HEK293 (cell line): ENCODE measurements at regions not wholly inside any gene's neighbourhood (a gene's known extent, or its start where the extent isn't known, plus 50 kb on each side); places are given as distances from the start of the nearest gene placed in this dataset.

Source experiments
- CTCF ChIA-PET: fragments of 350-600 bp; formaldehyde crosslinking; extraction: SDS; loops from one replicate; lab custom pipeline; 2021; ENCODE audit warnings: antibody characterized with exemption; lab: Yijun Ruan, JAX
- POLR2A ChIA-PET: fragments of 300-600 bp; formaldehyde crosslinking; extraction: SDS; loops from one replicate; lab custom pipeline; 2020; ENCODE audit warnings: antibody characterized with exemption, inconsistent platforms; lab: Yijun Ruan, JAX
- H3K27ac ChIP-seq: fragments of 200-500 bp; sonication (Bioruptor generic); 2 replicates; pipeline ENCODE4 v1.5.1; 2014; ENCODE audit warnings: low read depth, low read length, control low read depth, inconsistent platforms; ENCODE audit errors: extremely low read depth
- H3K36me3 ChIP-seq, 2 experiments: fragments of 200-500 bp in 1 of 2; sonication (Bioruptor generic) in 1 of 2; 1 replicate in 1 of 2; 2 replicates in 1 of 2; pipeline ENCODE4 v1.5.1; 2014 to 2017; ENCODE audit warnings: inconsistent platforms in 2 of 2, low read length in 2 of 2; ENCODE audit not compliant: control insufficient read depth in 2 of 2, insufficient read depth in 1 of 2
- H3K4me1 ChIP-seq: fragments of 200-500 bp; sonication (Bioruptor generic); 2 replicates; pipeline ENCODE4 v1.5.1; 2014; ENCODE audit warnings: mild to moderate bottlenecking, low read length, inconsistent platforms; ENCODE audit not compliant: control insufficient read depth, insufficient read depth
- H3K4me3 ChIP-seq: 2 replicates; pipeline ENCODE4 v1.5.1; 2011; ENCODE audit warnings: low read depth, mild to moderate bottlenecking, control low read depth, low read length, moderate library complexity
- H3K9me3 ChIP-seq: fragments of 200-500 bp; sonication (Bioruptor generic); 2 replicates; pipeline ENCODE4 v1.5.1; 2014; ENCODE audit warnings: low read depth, low read length, inconsistent platforms; ENCODE audit not compliant: control insufficient read depth, insufficient read depth
- FEZF1 ChIP-seq: fragments of 450-650 bp; formaldehyde crosslinking; IDR thresholded peaks from 2 replicates; pipeline ENCODE4 v1.5.1; 2016; ENCODE audit warnings: missing biosample characterization, missing genetic modification characterization
- KLF16 ChIP-seq: fragments of 450-650 bp; formaldehyde crosslinking; IDR thresholded peaks from 2 replicates; pipeline ENCODE4 v1.5.1; 2017; ENCODE audit warnings: missing biosample characterization, missing genetic modification characterization
- PRDM1 ChIP-seq: fragments of 450-650 bp; formaldehyde crosslinking; IDR thresholded peaks from 2 replicates; pipeline ENCODE4; 2016; ENCODE audit warnings: missing biosample characterization, missing genetic modification characterization
- REPIN1 ChIP-seq: fragments of 450-650 bp; formaldehyde crosslinking; IDR thresholded peaks from 2 replicates; pipeline ENCODE4 v1.5.1; 2017; ENCODE audit warnings: missing biosample characterization, missing genetic modification characterization, low read depth
- SALL2 ChIP-seq: fragments of 450-650 bp; formaldehyde crosslinking; IDR thresholded peaks from 2 replicates; pipeline ENCODE4 v1.5.0; 2017; ENCODE audit warnings: missing biosample characterization, mild to moderate bottlenecking, missing genetic modification characterization, borderline replicate concordance
- SP3 ChIP-seq: fragments of 450-650 bp; formaldehyde crosslinking; IDR thresholded peaks from 2 replicates; pipeline ENCODE4 v1.5.1; 2016; ENCODE audit warnings: missing biosample characterization, missing genetic modification characterization
- WT1 ChIP-seq: fragments of 450-650 bp; formaldehyde crosslinking; IDR thresholded peaks from 2 replicates; pipeline ENCODE4 v1.5.1; 2016; ENCODE audit warnings: missing biosample characterization, missing genetic modification characterization
- ZBTB48 ChIP-seq: fragments of 450-650 bp; formaldehyde crosslinking; IDR thresholded peaks from 2 replicates; pipeline ENCODE4 v1.5.1; 2016; ENCODE audit warnings: missing biosample characterization, missing genetic modification characterization
- ZFP3 ChIP-seq: fragments of 450-650 bp; formaldehyde crosslinking; IDR thresholded peaks from 2 replicates; pipeline ENCODE4 v1.5.1; 2016; ENCODE audit warnings: low read depth, missing biosample characterization, missing genetic modification characterization
- ZNF184 ChIP-seq: fragments of 450-650 bp; IDR thresholded peaks from 2 replicates; pipeline ENCODE4 v1.5.1; 2018; ENCODE audit warnings: missing biosample characterization, mild to moderate bottlenecking, missing genetic modification characterization
- ZNF221 ChIP-seq: fragments of 450-650 bp; formaldehyde crosslinking; IDR thresholded peaks from 2 replicates; pipeline ENCODE4 v1.5.1; 2017; ENCODE audit warnings: missing biosample characterization, missing genetic modification characterization, borderline replicate concordance
- ZNF248 ChIP-seq: fragments of 450-650 bp; formaldehyde crosslinking; IDR thresholded peaks from 2 replicates; pipeline ENCODE4 v1.5.1; 2017; ENCODE audit warnings: missing biosample characterization, missing genetic modification characterization
- ZNF274 ChIP-seq, 2 experiments: fragments of 200-500 bp in 1 of 2; fragments of 450-650 bp in 1 of 2; sonication (Bioruptor generic) in 1 of 2; formaldehyde crosslinking in 1 of 2; IDR thresholded peaks; 2 replicates each; pipeline versions ENCODE4 v1.5.1 to v1.6.1; 2014 to 2016; ENCODE audit warnings: borderline replicate concordance in 1 of 2, inconsistent platforms in 1 of 2, low read length in 1 of 2, missing biosample characterization in 1 of 2, missing genetic modification characterization in 1 of 2
- ZNF324 ChIP-seq: fragments of 450-650 bp; formaldehyde crosslinking; IDR thresholded peaks from 2 replicates; pipeline ENCODE4 v1.5.1; 2016; ENCODE audit warnings: missing biosample characterization, missing genetic modification characterization
- ZNF426 ChIP-seq: fragments of 450-650 bp; formaldehyde crosslinking; IDR thresholded peaks from 2 replicates; pipeline ENCODE4 v1.5.1; 2017; ENCODE audit warnings: missing biosample characterization, missing genetic modification characterization, mild to moderate bottlenecking, inconsistent platforms, moderate library complexity
- ZNF521 ChIP-seq: fragments of 450-650 bp; formaldehyde crosslinking; IDR thresholded peaks from 2 replicates; pipeline ENCODE4 v1.5.1; 2017; ENCODE audit warnings: missing biosample characterization, mild to moderate bottlenecking, missing genetic modification characterization
- ZNF530 ChIP-seq: fragments of 450-650 bp; formaldehyde crosslinking; IDR thresholded peaks from 2 replicates; pipeline ENCODE4 v1.5.1; 2016; ENCODE audit warnings: low read depth, missing biosample characterization, missing genetic modification characterization
- ZNF585B ChIP-seq: fragments of 450-650 bp; formaldehyde crosslinking; IDR thresholded peaks from 2 replicates; pipeline ENCODE4 v1.5.1; 2016; ENCODE audit warnings: missing biosample characterization, missing genetic modification characterization
- ZNF596 ChIP-seq: fragments of 450-650 bp; IDR thresholded peaks from 2 replicates; pipeline ENCODE4 v1.5.0; 2018; ENCODE audit warnings: missing biosample characterization, mild to moderate bottlenecking, missing genetic modification characterization, moderate library complexity
- ZNF624 ChIP-seq: fragments of 450-650 bp; formaldehyde crosslinking; IDR thresholded peaks from 2 replicates; pipeline ENCODE4 v1.5.1; 2017; ENCODE audit warnings: missing biosample characterization, missing genetic modification characterization
- ZNF629 ChIP-seq: fragments of 450-650 bp; formaldehyde crosslinking; IDR thresholded peaks from 2 replicates; pipeline ENCODE4 v1.5.1; 2017; ENCODE audit warnings: missing biosample characterization, missing genetic modification characterization
- ZNF660 ChIP-seq: fragments of 450-650 bp; IDR thresholded peaks from 2 replicates; pipeline ENCODE4 v1.5.1; 2018; ENCODE audit warnings: missing biosample characterization, mild to moderate bottlenecking, missing genetic modification characterization
- ZNF677 ChIP-seq: fragments of 450-650 bp; IDR thresholded peaks from 2 replicates; pipeline ENCODE4 v1.5.0; 2018; ENCODE audit warnings: missing biosample characterization, mild to moderate bottlenecking, missing genetic modification characterization, moderate library complexity
- ZNF701 ChIP-seq: fragments of 450-650 bp; formaldehyde crosslinking; IDR thresholded peaks from 2 replicates; pipeline ENCODE4 v1.5.1; 2016; ENCODE audit warnings: missing biosample characterization, missing genetic modification characterization
- ZSCAN23 ChIP-seq: fragments of 450-650 bp; formaldehyde crosslinking; IDR thresholded peaks from 2 replicates; pipeline ENCODE4 v1.5.1; 2016; ENCODE audit warnings: missing biosample characterization, missing genetic modification characterization
- ZSCAN30 ChIP-seq: fragments of 450-650 bp; IDR thresholded peaks from 2 replicates; pipeline ENCODE4 v1.5.1; 2018; ENCODE audit warnings: missing biosample characterization, mild to moderate bottlenecking, missing genetic modification characterization, moderate library complexity
- ZXDB ChIP-seq: fragments of 450-650 bp; formaldehyde crosslinking; IDR thresholded peaks from 2 replicates; pipeline ENCODE4 v1.5.1; 2016; ENCODE audit warnings: missing biosample characterization, missing genetic modification characterization
- TF ChIP-seq, protein P1 (sequence below): fragments of 450-650 bp; formaldehyde crosslinking; IDR thresholded peaks from 2 replicates; pipeline ENCODE4 v1.5.1; 2016; ENCODE audit warnings: missing biosample characterization, missing genetic modification characterization
- TF ChIP-seq, protein P2 (sequence below): fragments of 450-650 bp; formaldehyde crosslinking; IDR thresholded peaks from 2 replicates; pipeline ENCODE4 v1.5.1; 2016; ENCODE audit warnings: missing biosample characterization, missing genetic modification characterization
- TF ChIP-seq, protein P3 (sequence below): fragments of 450-650 bp; formaldehyde crosslinking; IDR thresholded peaks from 2 replicates; pipeline ENCODE4 v1.5.1; 2016; ENCODE audit warnings: missing biosample characterization, missing genetic modification characterization, low read depth

DNA sequence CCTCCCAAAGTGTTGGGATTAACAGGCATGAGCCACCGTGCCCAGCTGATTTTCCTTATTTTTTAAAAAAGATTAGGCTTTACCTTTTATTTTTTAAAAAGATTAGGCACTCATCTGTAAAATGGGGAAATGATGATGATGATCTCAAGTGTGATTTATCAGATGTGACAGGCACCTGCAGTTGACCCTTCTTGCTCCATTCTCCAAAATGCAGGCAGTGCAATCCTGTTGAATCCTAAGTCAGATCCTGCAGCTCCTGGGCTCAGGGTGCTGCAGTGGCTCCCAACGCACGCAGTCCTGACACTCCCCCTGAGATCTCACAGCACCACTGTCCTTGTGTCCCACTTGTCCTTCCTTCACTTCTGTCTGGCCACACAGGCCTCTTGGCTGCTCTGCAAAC, 257.3 kb upstream of the KAZN start:
- CTCF ChIA-PET = no interaction called here
- no peaks in the 10 kb centered on the region for H3K4me1 ChIP-seq
- TF ChIP-seq ZNF530 (tag by site-specific recombination) = no peak
- TF ChIP-seq ZNF596 (tag by site-specific recombination) = no peak
- TF ChIP-seq PRDM1 (tag by site-specific recombination) = no peak
- TF ChIP-seq ZXDB = no peak
- no peak for TF ChIP-seq ZNF585B
- TF ChIP-seq ZNF521 = no peak
- no peak for TF ChIP-seq ZNF248 (tag by site-specific recombination)
- TF ChIP-seq SALL2 (tag by site-specific recombination) = no peak
- no peak for TF ChIP-seq WT1
- no peak for TF ChIP-seq ZNF660 (tag by site-specific recombination)
- TF ChIP-seq ZNF701 = no peak
- TF ChIP-seq ZNF624 = no peak
- TF ChIP-seq ZNF677 = no peak
- no peak for TF ChIP-seq ZFP3
- no peak for TF ChIP-seq ZNF184 (tag by site-specific recombination)
- no peak for TF ChIP-seq ZSCAN23
- TF ChIP-seq, protein P1, sequence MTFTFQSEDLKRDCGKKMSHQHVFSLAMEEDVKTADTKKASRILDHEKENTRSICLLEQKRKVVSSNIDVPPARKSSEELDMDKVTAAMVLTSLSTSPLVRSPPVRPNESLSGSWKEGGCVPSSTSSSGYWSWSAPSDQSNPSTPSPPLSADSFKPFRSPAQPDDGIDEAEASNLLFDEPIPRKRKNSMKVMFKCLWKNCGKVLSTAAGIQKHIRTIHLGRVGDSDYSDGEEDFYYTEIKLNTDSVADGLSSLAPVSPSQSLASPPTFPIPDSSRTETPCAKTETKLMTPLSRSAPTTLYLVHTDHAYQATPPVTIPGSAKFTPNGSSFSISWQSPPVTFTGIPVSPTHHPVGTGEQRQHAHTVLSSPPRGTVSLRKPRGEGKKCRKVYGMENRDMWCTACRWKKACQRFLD (tag by site-specific recombination) = no peak
- no peak for TF ChIP-seq ZNF629 (tag by site-specific recombination)
- no peak overlapping the region for H3K4me3 ChIP-seq
- H3K36me3 ChIP-seq = no peaks in the 10 kb centered on the region
- H3K9me3 ChIP-seq = no peaks in the 10 kb centered on the region
- H3K27ac ChIP-seq = no peak overlapping the region
- POLR2A ChIA-PET = no interaction called here

DNA sequence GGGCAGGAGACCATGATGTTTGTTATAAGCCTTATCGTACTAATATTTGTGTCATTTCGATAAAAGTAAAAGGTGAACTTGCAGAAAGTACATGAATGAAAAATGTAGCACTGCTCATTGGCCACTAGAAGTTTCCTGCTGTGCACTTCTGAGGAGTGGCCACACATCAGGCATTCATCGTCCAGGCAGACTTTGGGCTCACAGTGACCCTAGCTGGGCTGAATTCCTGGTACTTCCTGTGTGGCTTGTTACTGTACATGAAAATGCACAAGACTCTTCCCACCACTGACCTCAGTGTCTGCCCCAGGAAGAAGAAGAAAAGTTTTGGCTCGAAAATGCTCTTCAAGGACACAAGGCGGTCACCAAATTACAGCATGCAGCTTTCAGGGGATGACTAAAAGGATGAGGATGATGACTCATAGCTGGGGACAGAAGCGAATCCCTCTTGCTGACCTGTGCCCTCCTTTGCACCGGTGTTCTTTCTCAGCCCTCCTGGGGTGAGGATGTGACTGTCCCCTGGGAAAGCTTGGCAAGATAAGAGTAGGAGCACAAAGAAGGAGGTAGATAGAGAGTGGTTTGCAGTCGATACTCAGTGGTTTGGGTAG, 252.4 kb upstream of the KAZN start:
- CTCF ChIA-PET = interaction anchor here (0.6 kb wide), 1 partner anchor 291 kb away, joined by 3 read pairs; no protein-coding TSS in a partner anchor
- TF ChIP-seq ZSCAN30 (tag by site-specific recombination) (no peak), REPIN1 (no peak), ZNF221 (tag by site-specific recombination) (no peak), ZNF274 (IDR thresholded peaks at IDR 0.05; ENCODE audit: low read length) (no peak), ZNF274 (tag by site-specific recombination; IDR thresholded peaks at IDR 0.05; ENCODE audit: borderline replicate concordance) (no peak), ZNF426 (tag by site-specific recombination) (no peak), ZNF660 (tag by site-specific recombination) (no peak), ZNF629 (tag by site-specific recombination) (no peak), ZNF324 (no peak), ZBTB48 (tag by site-specific recombination) (no peak), SP3 (no peak), KLF16 (tag by site-specific recombination) (no peak), FEZF1 (tag by site-specific recombination) (no peak)
- TF ChIP-seq, protein P2, sequence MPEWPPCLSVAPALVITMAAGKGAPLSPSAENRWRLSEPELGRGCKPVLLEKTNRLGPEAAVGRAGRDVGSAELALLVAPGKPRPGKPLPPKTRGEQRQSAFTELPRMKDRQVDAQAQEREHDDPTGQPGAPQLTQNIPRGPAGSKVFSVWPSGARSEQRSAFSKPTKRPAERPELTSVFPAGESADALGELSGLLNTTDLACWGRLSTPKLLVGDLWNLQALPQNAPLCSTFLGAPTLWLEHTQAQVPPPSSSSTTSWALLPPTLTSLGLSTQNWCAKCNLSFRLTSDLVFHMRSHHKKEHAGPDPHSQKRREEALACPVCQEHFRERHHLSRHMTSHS (tag by site-specific recombination) = no peak
- TF ChIP-seq, protein P3, sequence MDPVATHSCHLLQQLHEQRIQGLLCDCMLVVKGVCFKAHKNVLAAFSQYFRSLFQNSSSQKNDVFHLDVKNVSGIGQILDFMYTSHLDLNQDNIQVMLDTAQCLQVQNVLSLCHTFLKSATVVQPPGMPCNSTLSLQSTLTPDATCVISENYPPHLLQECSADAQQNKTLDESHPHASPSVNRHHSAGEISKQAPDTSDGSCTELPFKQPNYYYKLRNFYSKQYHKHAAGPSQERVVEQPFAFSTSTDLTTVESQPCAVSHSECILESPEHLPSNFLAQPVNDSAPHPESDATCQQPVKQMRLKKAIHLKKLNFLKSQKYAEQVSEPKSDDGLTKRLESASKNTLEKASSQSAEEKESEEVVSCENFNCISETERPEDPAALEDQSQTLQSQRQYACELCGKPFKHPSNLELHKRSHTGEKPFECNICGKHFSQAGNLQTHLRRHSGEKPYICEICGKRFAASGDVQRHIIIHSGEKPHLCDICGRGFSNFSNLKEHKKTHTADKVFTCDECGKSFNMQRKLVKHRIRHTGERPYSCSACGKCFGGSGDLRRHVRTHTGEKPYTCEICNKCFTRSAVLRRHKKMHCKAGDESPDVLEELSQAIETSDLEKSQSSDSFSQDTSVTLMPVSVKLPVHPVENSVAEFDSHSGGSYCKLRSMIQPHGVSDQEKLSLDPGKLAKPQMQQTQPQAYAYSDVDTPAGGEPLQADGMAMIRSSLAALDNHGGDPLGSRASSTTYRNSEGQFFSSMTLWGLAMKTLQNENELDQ (tag by site-specific recombination) = no peak
- Histone ChIP-seq H3K4me1 (no peaks in the 10 kb centered on the region), H3K36me3 (no peaks in the 10 kb centered on the region), H3K4me3 (no peak overlapping the region), H3K27ac (no peak overlapping the region), H3K9me3 (no peaks in the 10 kb centered on the region)
- POLR2A ChIA-PET = no interaction called here
